GM23248 (cell line): ENCODE measurements at regions not wholly inside any gene's neighbourhood (a gene's known extent, or its start where the extent isn't known, plus 50 kb on each side); places are given as distances from the start of the nearest gene placed in this dataset.

ENCODE experiments used
- EZH2 ChIP-seq: fragments of 200-600 bp; sonication (generic); IDR thresholded peaks from 2 replicates; pipeline ENCODE4 v1.6.1; 2018; ENCODE audit warnings: antibody characterized with exemption, mild to moderate bottlenecking; ENCODE audit not compliant: insufficient read depth, poor library complexity, severe bottlenecking
- EZH2phosphoT487 ChIP-seq: fragments of 200-600 bp; sonication (generic); IDR thresholded peaks from 2 replicates; pipeline ENCODE4 v1.6.1; 2018; ENCODE audit warnings: antibody characterized with exemption, moderate library complexity, mild to moderate bottlenecking, low read depth; ENCODE audit not compliant: insufficient read depth

DNA sequence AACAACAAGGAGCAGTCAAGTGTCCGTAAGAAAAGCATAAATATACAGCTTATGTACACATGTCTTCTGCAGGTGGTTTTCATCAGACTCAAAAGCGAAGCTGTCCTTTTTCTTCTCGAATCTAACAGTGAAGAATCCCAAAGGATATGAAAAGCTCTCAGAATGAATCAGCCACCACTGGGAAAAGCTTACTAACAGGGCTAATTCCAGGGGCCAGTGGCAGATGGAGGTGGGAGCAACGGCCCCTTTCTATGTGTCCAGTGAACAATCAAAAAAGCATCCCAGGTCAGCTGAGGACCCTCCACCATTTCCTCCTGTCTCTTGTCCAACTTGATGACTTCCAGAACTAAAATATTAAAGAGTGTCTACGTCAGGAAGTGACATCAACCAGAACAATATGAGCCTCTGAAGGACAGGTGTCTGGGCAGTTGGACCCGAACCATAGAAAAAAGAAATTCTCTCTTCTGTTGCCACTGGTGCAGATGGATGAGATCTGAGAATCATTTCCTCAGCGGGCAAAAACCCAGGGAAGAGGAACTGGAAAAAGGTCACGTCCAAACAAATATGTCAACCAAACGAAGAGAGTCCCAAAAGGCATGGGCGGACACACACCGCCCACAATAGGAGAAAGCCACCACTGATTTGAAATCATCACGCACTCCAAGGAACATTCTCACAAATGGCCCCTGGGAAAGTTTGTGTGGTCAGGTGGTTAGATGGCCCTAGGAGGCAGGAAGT is 70.4 kb upstream of the TIAM1 start:
- no peak for TF ChIP-seq EZH2
- TF ChIP-seq EZH2phosphoT487: no peak
